HG03064 (cell line): ENCODE measurements at regions not wholly inside any gene's neighbourhood (a gene's known extent, or its start where the extent isn't known, plus 50 kb on each side); places are given as distances from the start of the nearest gene placed in this dataset.

ENCODE experiments used
- ATAC-seq: cut with Tn5 transposase; IDR thresholded peaks from one replicate; pipeline ENCODE4 v1.9.1; 2021; ENCODE audit warnings: low read depth; ENCODE audit not compliant: unreplicated experiment

- ATAC-seq: no peak
These were observed 319.9 kb downstream of the EN1 start for GRCh38 chr2:118527571-118527970.

GRCh38 chr2:118525346-118525745 is 322.1 kb downstream of the EN1 start:
- no peak for ATAC-seq

- ATAC-seq: no peak
These were observed 322.5 kb downstream of the EN1 start for GRCh38 chr2:118524911-118525310.

GRCh38 chr2:118523761-118524160 is 323.7 kb downstream of the EN1 start:
- ATAC-seq: no peak

GRCh38 chr2:118521960-118522359 is 325.5 kb downstream of the EN1 start:
- ATAC-seq: no peak

GRCh38 chr2:118521272-118521671 is 326.2 kb downstream of the EN1 start:
- no peak for ATAC-seq

GRCh38 chr2:118520246-118520645 is 327.2 kb downstream of the EN1 start:
- ATAC-seq: no peak

- ATAC-seq: no peak
These were observed 327.9 kb downstream of the EN1 start for GRCh38 chr2:118519511-118519910.

- no peak for ATAC-seq
These were observed 336.6 kb downstream of the EN1 start for GRCh38 chr2:118510807-118511206.

- no peak for ATAC-seq
These were observed 338.0 kb downstream of the EN1 start for GRCh38 chr2:118509319-118510004.

GRCh38 chr2:118508282-118508681 is 339.2 kb downstream of the EN1 start:
- ATAC-seq: no peak

- ATAC-seq: no peak
These were observed 342.0 kb downstream of the EN1 start for GRCh38 chr2:118505436-118505835.

- ATAC-seq: no peak
These were observed 345.3 kb downstream of the EN1 start for GRCh38 chr2:118502106-118502505.

- no peak for ATAC-seq
These were observed 348.5 kb downstream of the EN1 start for GRCh38 chr2:118498943-118499342.

- no peak for ATAC-seq
These were observed 350.4 kb downstream of the EN1 start for GRCh38 chr2:118496870-118497611.

- no peak for ATAC-seq
These were observed 351.0 kb downstream of the EN1 start for GRCh38 chr2:118496467-118496866.

- no peak for ATAC-seq
These were observed 352.2 kb downstream of the EN1 start for GRCh38 chr2:118495290-118495689.

- ATAC-seq: no peak
These were observed 354.2 kb downstream of the EN1 start for GRCh38 chr2:118493213-118493612.

- ATAC-seq: no peak
These were observed 355.1 kb downstream of the EN1 start for GRCh38 chr2:118492335-118492734.

GRCh38 chr2:118490330-118490729 is 357.1 kb downstream of the EN1 start:
- no peak for ATAC-seq

GRCh38 chr2:118489712-118490299 is 357.6 kb downstream of the EN1 start:
- ATAC-seq: no peak

GRCh38 chr2:118481299-118481698 is 366.1 kb downstream of the EN1 start:
- ATAC-seq: no peak
